ENCODE measurements at regions not wholly inside any gene's neighbourhood (a gene's known extent, or its start where the extent isn't known, plus 50 kb on each side); places are given as distances from the start of the nearest gene placed in this dataset.

DNA sequence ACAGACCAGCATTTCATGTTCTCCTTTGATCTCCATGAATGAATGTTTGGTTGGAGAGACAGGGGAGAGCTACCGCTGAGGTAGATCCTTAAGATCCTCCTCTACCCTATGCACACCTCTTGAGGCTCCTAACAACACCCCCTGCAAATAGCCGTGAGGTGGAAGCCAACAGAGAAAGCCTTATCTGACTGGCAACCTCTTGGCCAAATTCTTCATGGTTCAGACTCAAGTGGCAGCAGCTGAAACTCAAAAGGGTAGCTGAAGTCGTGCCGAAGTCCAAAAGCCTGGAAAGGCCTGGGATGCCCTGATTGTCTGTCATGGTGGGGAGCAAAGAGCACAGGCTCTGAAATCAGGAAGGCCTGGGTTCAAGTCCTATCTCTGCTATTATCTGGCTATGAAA, 184.9 kb downstream of the SEC61B start:
- TF ChIP-seq, protein P1, sequence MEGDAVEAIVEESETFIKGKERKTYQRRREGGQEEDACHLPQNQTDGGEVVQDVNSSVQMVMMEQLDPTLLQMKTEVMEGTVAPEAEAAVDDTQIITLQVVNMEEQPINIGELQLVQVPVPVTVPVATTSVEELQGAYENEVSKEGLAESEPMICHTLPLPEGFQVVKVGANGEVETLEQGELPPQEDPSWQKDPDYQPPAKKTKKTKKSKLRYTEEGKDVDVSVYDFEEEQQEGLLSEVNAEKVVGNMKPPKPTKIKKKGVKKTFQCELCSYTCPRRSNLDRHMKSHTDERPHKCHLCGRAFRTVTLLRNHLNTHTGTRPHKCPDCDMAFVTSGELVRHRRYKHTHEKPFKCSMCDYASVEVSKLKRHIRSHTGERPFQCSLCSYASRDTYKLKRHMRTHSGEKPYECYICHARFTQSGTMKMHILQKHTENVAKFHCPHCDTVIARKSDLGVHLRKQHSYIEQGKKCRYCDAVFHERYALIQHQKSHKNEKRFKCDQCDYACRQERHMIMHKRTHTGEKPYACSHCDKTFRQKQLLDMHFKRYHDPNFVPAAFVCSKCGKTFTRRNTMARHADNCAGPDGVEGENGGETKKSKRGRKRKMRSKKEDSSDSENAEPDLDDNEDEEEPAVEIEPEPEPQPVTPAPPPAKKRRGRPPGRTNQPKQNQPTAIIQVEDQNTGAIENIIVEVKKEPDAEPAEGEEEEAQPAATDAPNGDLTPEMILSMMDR (conservative IDR thresholded peaks at IDR 0.05; ENCODE audit: low read depth, low read length) = no peak
- Histone ChIP-seq H3K4me2 (no peak overlapping the region), H3K4me1 (ENCODE audit: low read depth, poor library complexity, severe bottlenecking) (no peaks in the 10 kb centered on the region), H4K20me1 (ENCODE audit: insufficient read depth) (no peaks in the 10 kb centered on the region), H3K4me3 (IDR thresholded peaks at IDR 0.05; ENCODE audit: insufficient read depth, low read depth, low read length) (no peak overlapping the region), H3K27me3 (ENCODE audit: insufficient read depth, low read depth) (no peaks in the 10 kb centered on the region), H3K27ac (no peak overlapping the region), H2AFZ (ENCODE audit: low read depth) (no peak overlapping the region), H3K9ac (no peak overlapping the region), H3K79me2 (ENCODE audit: insufficient read depth, low read depth) (no peaks in the 10 kb centered on the region), H3K36me3 (ENCODE audit: insufficient read depth) (no peaks in the 10 kb centered on the region)

DNA sequence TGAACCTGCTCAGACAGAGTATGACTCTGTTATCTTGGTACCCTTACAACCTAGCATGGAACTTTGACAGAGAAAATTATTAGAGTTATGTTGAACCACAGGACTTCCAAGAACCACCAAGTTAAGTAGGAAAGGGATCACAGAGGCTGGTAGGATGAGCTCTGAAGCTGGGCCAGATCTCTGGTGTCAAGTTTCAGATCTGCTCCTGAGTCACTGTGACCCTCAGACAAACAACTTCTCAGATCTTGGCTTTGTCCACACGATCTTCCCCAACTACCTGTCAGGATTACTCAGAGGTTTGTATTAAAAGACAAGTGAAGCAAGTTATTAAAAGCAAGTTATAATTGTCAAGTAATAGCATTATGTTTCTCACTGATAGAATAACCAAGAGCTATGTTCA, 189.0 kb downstream of the SEC61B start:
- Histone ChIP-seq H4K20me1 (ENCODE audit: insufficient read depth) (no peaks in the 10 kb centered on the region), H3K36me3 (ENCODE audit: insufficient read depth) (no peaks in the 10 kb centered on the region), H3K4me1 (ENCODE audit: low read depth, poor library complexity, severe bottlenecking) (no peaks in the 10 kb centered on the region), H3K27me3 (ENCODE audit: insufficient read depth, low read depth) (no peaks in the 10 kb centered on the region), H3K4me2 (no peak overlapping the region), H3K27ac (no peak overlapping the region), H3K9ac (no peak overlapping the region), H3K79me2 (ENCODE audit: insufficient read depth, low read depth) (no peaks in the 10 kb centered on the region), H2AFZ (ENCODE audit: low read depth) (no peak overlapping the region), H3K4me3 (IDR thresholded peaks at IDR 0.05; ENCODE audit: insufficient read depth, low read depth, low read length) (no peak overlapping the region)
- TF ChIP-seq, protein P1 (conservative IDR thresholded peaks at IDR 0.05; ENCODE audit: low read depth, low read length) = no peak

DNA sequence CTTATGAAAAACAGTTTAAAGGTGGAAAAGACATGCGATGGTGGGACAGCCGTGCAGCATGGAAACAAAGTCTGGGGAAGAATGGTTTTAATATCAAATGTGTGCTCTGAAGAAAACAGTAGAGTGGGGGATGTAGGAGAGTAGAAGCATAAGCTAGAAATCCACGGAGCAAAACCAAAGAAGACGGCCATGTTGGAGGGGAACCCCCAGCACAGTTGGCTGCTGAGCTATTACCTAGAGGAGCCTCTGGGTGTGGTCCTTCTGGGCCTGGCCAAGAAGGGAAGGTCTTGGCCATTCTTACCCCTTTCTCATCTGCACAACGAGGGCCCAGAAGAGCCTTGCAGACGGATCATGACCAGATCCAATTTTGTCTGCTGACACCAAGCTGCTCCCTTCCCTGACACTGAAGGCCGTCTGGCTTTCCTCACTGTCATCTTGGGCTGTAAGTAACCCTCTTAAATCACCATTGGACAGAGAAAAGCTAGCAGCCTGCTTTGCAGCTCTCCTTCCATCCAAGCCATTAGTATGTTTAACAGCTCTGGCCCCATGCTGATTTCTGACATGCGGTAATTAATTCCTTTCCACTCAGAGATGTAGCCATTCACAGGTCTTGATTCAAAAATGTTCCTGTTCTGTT, 189.5 kb downstream of the SEC61B start:
- Histone ChIP-seq H3K27me3 (ENCODE audit: insufficient read depth, low read depth) (no peaks in the 10 kb centered on the region), H3K4me1 (ENCODE audit: low read depth, poor library complexity, severe bottlenecking) (no peaks in the 10 kb centered on the region), H3K27ac (no peak overlapping the region), H3K4me3 (IDR thresholded peaks at IDR 0.05; ENCODE audit: insufficient read depth, low read depth, low read length) (no peak overlapping the region), H3K9ac (no peak overlapping the region), H3K4me2 (no peak overlapping the region), H2AFZ (ENCODE audit: low read depth) (no peak overlapping the region), H4K20me1 (ENCODE audit: insufficient read depth) (no peaks in the 10 kb centered on the region), H3K79me2 (ENCODE audit: insufficient read depth, low read depth) (no peaks in the 10 kb centered on the region), H3K36me3 (ENCODE audit: insufficient read depth) (no peaks in the 10 kb centered on the region)
- TF ChIP-seq, protein P1 (conservative IDR thresholded peaks at IDR 0.05; ENCODE audit: low read depth, low read length) = no peak

DNA sequence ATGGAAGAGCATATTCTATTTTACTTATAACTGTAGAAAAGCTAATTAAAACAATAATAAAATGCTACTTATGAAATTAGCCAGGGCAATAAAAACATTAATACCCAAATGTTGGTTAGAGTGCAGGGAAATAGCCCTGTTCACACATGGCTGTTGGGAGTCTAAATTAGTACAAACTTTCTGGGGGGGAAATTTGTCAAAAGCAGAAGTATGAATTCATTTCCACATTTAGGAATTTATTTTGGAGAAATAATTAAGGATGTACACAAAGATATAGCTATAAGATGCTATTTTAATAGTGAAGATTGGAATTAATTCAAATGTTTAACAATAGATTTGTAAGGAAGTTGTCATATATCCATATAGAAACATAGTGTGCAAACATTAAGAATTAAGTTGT, 190.5 kb downstream of the SEC61B start:
- TF ChIP-seq, protein P1 (conservative IDR thresholded peaks at IDR 0.05; ENCODE audit: low read depth, low read length) = no peak
- H3K9ac ChIP-seq = no peak overlapping the region

More for the DNA sequence above, 190.5 kb downstream of the SEC61B start:
- no peaks in the 10 kb centered on the region for H3K36me3 ChIP-seq (ENCODE audit: insufficient read depth)
- no peak overlapping the region for H2AFZ ChIP-seq (ENCODE audit: low read depth)
- no peak overlapping the region for H3K27ac ChIP-seq
- no peaks in the 10 kb centered on the region for H4K20me1 ChIP-seq (ENCODE audit: insufficient read depth)
- H3K4me1 ChIP-seq (ENCODE audit: low read depth, poor library complexity, severe bottlenecking) = no peaks in the 10 kb centered on the region
- no peak overlapping the region for H3K4me2 ChIP-seq
- H3K4me3 ChIP-seq (IDR thresholded peaks at IDR 0.05; ENCODE audit: insufficient read depth, low read depth, low read length) = no peak overlapping the region
- H3K27me3 ChIP-seq (ENCODE audit: insufficient read depth, low read depth) = no peaks in the 10 kb centered on the region
- no peaks in the 10 kb centered on the region for H3K79me2 ChIP-seq (ENCODE audit: insufficient read depth, low read depth)
